ENCODE measurements at regions not wholly inside any gene's neighbourhood (a gene's known extent, or its start where the extent isn't known, plus 50 kb on each side); places are given as distances from the start of the nearest gene placed in this dataset.

DNA sequence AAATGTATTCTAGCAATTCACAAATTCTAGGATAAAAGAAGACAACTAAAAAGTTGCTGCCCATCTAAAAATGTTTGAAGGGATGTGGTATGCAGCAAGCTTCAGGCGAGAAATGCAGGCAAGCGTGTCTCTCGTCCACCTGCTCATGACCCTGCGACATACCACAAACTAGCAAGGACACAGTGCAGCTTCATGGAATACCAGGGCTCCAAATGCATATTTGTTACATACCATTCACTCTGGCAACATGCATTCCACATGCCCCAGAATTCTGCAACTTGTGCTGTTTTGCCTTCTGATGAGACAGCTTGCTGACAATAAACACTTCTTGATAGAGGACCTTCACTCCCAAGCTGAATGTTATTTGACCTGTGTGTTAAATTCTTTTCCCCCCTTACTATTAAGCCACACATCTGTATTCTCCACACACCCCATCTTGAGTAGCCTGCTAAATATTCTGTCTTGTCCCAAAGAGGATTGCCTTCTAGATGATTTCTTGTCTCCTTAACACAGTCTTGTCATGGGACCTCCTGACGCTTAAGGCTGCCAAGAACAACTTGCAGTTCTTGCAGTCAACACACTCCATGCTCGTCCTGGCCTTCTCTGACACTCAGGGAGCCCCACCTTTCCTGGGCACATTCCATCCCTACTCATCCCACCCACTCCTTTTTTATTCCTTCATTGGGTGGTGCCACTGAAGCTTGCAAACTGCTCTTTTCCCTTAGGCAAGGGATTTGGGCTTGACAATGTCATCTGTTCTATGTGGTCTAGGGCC is 340.5 kb downstream of the PIK3R1 start:
- ChIA-PET RAD21 (ENCODE audit: low non-redundant PET in 1 of 2, low total read pairs in 2 of 2, uncharacterized antibody in 2 of 2, unreplicated experiment in 2 of 2) (no interaction called here), CTCF (no interaction called here), POLR2A (no interaction called here)
- no peaks in the 10 kb centered on the region for H3K27me3 ChIP-seq (ENCODE audit: insufficient read depth, low read length)
- no peak overlapping the region for H3K4me2 ChIP-seq (ENCODE audit: low read length)
- peaks cover 3 to 5% of the 10 kb centered on the region in 2 experiments; a peak in 1 of 4 replicates for H3K9me3 ChIP-seq (ENCODE audit: control insufficient read depth in 1 of 2, insufficient read depth in 1 of 2, low read depth in 1 of 2, low read length in 2 of 2)
- no peaks in the 10 kb centered on the region for H3K9me2 ChIP-seq (ENCODE audit: insufficient read depth)
- DNase-seq (ENCODE audit: low read depth, low spot score) (no peak), ATAC-seq (no peak)
- H3K4me1 ChIP-seq (ENCODE audit: control insufficient read depth in 1 of 2, insufficient read depth in 2 of 2, low read length in 2 of 2), result peaks cover 3 to 9% of the 10 kb centered on the region in 2 experiments; a peak in 2 of 4 replicates
- H3K27ac ChIP-seq (ENCODE audit: low read depth, low read length), result no peak overlapping the region
- intact Hi-C loops (cut with micrococcal nuclease), result no loop called here
- H3K4me3 ChIP-seq (replicated peaks in 1 of 2; ENCODE audit: low read depth in 1 of 2, low read length in 2 of 2), result no peak overlapping the region
- no peaks in the 10 kb centered on the region for H3K79me2 ChIP-seq (ENCODE audit: insufficient read depth, low read length)
- no peak for TF ChIP-seq RAD21 (IDR thresholded peaks at IDR 0.05; ENCODE audit: low read depth)
- TF ChIP-seq ELF1 (IDR thresholded peaks at IDR 0.05; ENCODE audit: borderline replicate concordance, low read depth), result no peak
- TF ChIP-seq SIN3A (IDR thresholded peaks at IDR 0.05; ENCODE audit: low read depth), result no peak
- TF ChIP-seq EZH2phosphoT487 (IDR thresholded peaks at IDR 0.05; ENCODE audit: borderline replicate concordance), result no peak
- TF ChIP-seq POLR2AphosphoS5 (IDR thresholded peaks at IDR 0.05; ENCODE audit: low read depth, low read length), result no peak
- TF ChIP-seq, protein P1, sequence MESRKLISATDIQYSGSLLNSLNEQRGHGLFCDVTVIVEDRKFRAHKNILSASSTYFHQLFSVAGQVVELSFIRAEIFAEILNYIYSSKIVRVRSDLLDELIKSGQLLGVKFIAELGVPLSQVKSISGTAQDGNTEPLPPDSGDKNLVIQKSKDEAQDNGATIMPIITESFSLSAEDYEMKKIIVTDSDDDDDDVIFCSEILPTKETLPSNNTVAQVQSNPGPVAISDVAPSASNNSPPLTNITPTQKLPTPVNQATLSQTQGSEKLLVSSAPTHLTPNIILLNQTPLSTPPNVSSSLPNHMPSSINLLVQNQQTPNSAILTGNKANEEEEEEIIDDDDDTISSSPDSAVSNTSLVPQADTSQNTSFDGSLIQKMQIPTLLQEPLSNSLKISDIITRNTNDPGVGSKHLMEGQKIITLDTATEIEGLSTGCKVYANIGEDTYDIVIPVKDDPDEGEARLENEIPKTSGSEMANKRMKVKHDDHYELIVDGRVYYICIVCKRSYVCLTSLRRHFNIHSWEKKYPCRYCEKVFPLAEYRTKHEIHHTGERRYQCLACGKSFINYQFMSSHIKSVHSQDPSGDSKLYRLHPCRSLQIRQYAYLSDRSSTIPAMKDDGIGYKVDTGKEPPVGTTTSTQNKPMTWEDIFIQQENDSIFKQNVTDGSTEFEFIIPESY (IDR thresholded peaks at IDR 0.05; ENCODE audit: extremely low read depth, insufficient replicate concordance, low read length), result no peak
- TF ChIP-seq SP1 (IDR thresholded peaks at IDR 0.05; ENCODE audit: low read depth), result no peak
- TF ChIP-seq, protein P2, sequence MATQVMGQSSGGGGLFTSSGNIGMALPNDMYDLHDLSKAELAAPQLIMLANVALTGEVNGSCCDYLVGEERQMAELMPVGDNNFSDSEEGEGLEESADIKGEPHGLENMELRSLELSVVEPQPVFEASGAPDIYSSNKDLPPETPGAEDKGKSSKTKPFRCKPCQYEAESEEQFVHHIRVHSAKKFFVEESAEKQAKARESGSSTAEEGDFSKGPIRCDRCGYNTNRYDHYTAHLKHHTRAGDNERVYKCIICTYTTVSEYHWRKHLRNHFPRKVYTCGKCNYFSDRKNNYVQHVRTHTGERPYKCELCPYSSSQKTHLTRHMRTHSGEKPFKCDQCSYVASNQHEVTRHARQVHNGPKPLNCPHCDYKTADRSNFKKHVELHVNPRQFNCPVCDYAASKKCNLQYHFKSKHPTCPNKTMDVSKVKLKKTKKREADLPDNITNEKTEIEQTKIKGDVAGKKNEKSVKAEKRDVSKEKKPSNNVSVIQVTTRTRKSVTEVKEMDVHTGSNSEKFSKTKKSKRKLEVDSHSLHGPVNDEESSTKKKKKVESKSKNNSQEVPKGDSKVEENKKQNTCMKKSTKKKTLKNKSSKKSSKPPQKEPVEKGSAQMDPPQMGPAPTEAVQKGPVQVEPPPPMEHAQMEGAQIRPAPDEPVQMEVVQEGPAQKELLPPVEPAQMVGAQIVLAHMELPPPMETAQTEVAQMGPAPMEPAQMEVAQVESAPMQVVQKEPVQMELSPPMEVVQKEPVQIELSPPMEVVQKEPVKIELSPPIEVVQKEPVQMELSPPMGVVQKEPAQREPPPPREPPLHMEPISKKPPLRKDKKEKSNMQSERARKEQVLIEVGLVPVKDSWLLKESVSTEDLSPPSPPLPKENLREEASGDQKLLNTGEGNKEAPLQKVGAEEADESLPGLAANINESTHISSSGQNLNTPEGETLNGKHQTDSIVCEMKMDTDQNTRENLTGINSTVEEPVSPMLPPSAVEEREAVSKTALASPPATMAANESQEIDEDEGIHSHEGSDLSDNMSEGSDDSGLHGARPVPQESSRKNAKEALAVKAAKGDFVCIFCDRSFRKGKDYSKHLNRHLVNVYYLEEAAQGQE (IDR thresholded peaks at IDR 0.05; ENCODE audit: low read depth), result no peak
- TF ChIP-seq, protein P3, sequence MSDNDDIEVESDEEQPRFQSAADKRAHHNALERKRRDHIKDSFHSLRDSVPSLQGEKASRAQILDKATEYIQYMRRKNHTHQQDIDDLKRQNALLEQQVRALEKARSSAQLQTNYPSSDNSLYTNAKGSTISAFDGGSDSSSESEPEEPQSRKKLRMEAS (IDR thresholded peaks at IDR 0.05), result no peak
- TF ChIP-seq EZH2 (IDR thresholded peaks at IDR 0.05), result no peak
- no peak overlapping the region for H3K9ac ChIP-seq (ENCODE audit: low read length)
- H2AFZ ChIP-seq (ENCODE audit: low read depth, low read length, poor library complexity, severe bottlenecking), result no peak overlapping the region
- no TSS peak for BruUV-seq (replicated peaks)
- H3K36me3 ChIP-seq (ENCODE audit: control insufficient read depth in 1 of 2, insufficient read depth in 2 of 2, low read length in 2 of 2), result no peaks in the 10 kb centered on the region; a peak in 1 of 4 replicates
- no peaks in the 10 kb centered on the region for H4K20me1 ChIP-seq (ENCODE audit: insufficient read depth)

Measured in HCT116 (cell line).